H1 (cell line): ENCODE measurements at regions not wholly inside any gene's neighbourhood (a gene's known extent, or its start where the extent isn't known, plus 50 kb on each side); places are given as distances from the start of the nearest gene placed in this dataset.

Experiments
- BCL11A ChIP-seq, 2 experiments: IDR thresholded peaks; one replicate each; pipeline ENCODE4 v1.6.1; 2011; ENCODE audit warnings: low read depth in 2 of 2, low read length in 2 of 2, mild to moderate bottlenecking in 2 of 2
- CHD7 ChIP-seq: fragments of 300-600 bp; sonication (generic); IDR thresholded peaks from 2 replicates; pipeline ENCODE4 v1.7.1; 2012; ENCODE audit warnings: low read length, moderate library complexity, mild to moderate bottlenecking, inconsistent platforms; ENCODE audit not compliant: insufficient replicate concordance
- GABPA ChIP-seq: IDR thresholded peaks from 2 replicates; pipeline ENCODE4 v1.6.1; 2011; ENCODE audit warnings: mild to moderate bottlenecking, low read length, moderate library complexity, borderline replicate concordance; ENCODE audit not compliant: insufficient read depth
- RXRA ChIP-seq: IDR thresholded peaks from 2 replicates; pipeline ENCODE4 v1.6.1; 2011; ENCODE audit warnings: low read depth, mild to moderate bottlenecking, low read length, moderate library complexity; ENCODE audit not compliant: insufficient read depth
- SRF ChIP-seq: IDR thresholded peaks from 2 replicates; pipeline ENCODE4 v1.6.1; 2011; ENCODE audit warnings: mild to moderate bottlenecking, low read depth, low read length, moderate library complexity

GRCh38 chr5:167871091-167871490 lies 420.4 kb upstream of the WWC1 start (continued):
- TF ChIP-seq SRF (no peak), CHD7 (no peak), RXRA (no peak), BCL11A (IDR thresholded peaks at IDR 0.05; ENCODE audit: low read depth in 2 of 2, low read length in 2 of 2) (no peak), GABPA (no peak)
